K562 (cell line): ENCODE measurements at regions not wholly inside any gene's neighbourhood (a gene's known extent, or its start where the extent isn't known, plus 50 kb on each side); places are given as distances from the start of the nearest gene placed in this dataset.

ENCODE experiments used
- CBFA2T3 ChIP-seq: fragments of 450-650 bp; IDR thresholded peaks from 2 replicates; pipeline ENCODE4 v1.6.1; 2017
- L3MBTL2 ChIP-seq: fragments of 450-650 bp; IDR thresholded peaks from 2 replicates; pipeline ENCODE4 v1.6.1; 2016; ENCODE audit warnings: mild to moderate bottlenecking, moderate library complexity
- NR2F6 ChIP-seq: fragments of 450-650 bp; formaldehyde crosslinking; IDR thresholded peaks from 2 replicates; pipeline ENCODE4 v1.4.0; 2020; ENCODE audit warnings: mild to moderate bottlenecking
- POLR2G ChIP-seq: fragments of 200-400 bp; formaldehyde crosslinking; IDR thresholded peaks from 2 replicates; pipeline ENCODE4 v1.6.1; 2017; ENCODE audit warnings: low read depth, mild to moderate bottlenecking, antibody characterized with exemption, low read length, moderate library complexity
- RCOR1 ChIP-seq, 2 experiments: IDR thresholded peaks; 2 replicates each; pipeline ENCODE4 v1.6.1; 2012; ENCODE audit warnings: low read depth in 2 of 2, low read length in 2 of 2, borderline replicate concordance in 1 of 2, improper control_type of control experiment in 1 of 2
- SMAD4 ChIP-seq: fragments of 250-450 bp; sonication (Bioruptor Pico); conservative IDR thresholded peaks from 2 replicates; pipeline ENCODE4 v1.8.0; 2021; ENCODE audit warnings: inconsistent platforms, mild to moderate bottlenecking, moderate library complexity
- SNAPC5 ChIP-seq: fragments of 250-450 bp; sonication (Bioruptor Pico); IDR thresholded peaks from 2 replicates; pipeline ENCODE4 v1.8.0; 2021; ENCODE audit warnings: moderate library complexity, mild to moderate bottlenecking, inconsistent platforms
- TBL1XR1 ChIP-seq, 2 experiments: IDR thresholded peaks; 2 replicates each; pipeline ENCODE4 v1.6.1; 2012; ENCODE audit warnings: improper control_type of control experiment in 2 of 2, low read length in 2 of 2, mild to moderate bottlenecking in 1 of 2
- TSHZ1 ChIP-seq: fragments of 250-450 bp; sonication (Bioruptor Pico); IDR thresholded peaks from 2 replicates; pipeline ENCODE4 v1.4.0; 2020; ENCODE audit warnings: mild to moderate bottlenecking, moderate library complexity
- ZFP36 ChIP-seq: fragments of 150-350 bp; IDR thresholded peaks from 2 replicates; pipeline ENCODE4 v1.6.1; 2018; ENCODE audit warnings: low read length, low read depth; ENCODE audit not compliant: partially characterized antibody
- ZNF75A ChIP-seq: fragments of 450-650 bp; formaldehyde crosslinking; IDR thresholded peaks from 2 replicates; pipeline ENCODE4 v1.4.0; 2020; ENCODE audit warnings: mild to moderate bottlenecking

- TF ChIP-seq POLR2G: 0 out of 2 replicates have a peak, but pooled peaks have one; percentile 14
- TF ChIP-seq TSHZ1: 0 out of 2 replicates have a peak, but pooled peaks have one; percentile 24
- peak in 1 of 2 experiments; percentile 50; a peak in 1 of 4 replicates for TF ChIP-seq RCOR1 (IDR thresholded peaks at IDR 0.05; ENCODE audit: borderline replicate concordance in 1 of 2, low read depth in 2 of 2, low read length in 2 of 2)
- peak; percentile 67; the same call in 1 of the 2 replicates for TF ChIP-seq L3MBTL2
- no peak for TF ChIP-seq SNAPC5
- peak; percentile 92 for TF ChIP-seq ZNF75A
- peak; percentile 16; the same call in 1 of the 2 replicates for TF ChIP-seq CBFA2T3
- TF ChIP-seq NR2F6 (CRISPR knock-in tag): no peak
- TF ChIP-seq TBL1XR1 (IDR thresholded peaks at IDR 0.05; ENCODE audit: low read length in 2 of 2): no peak
- peak; percentile 47; the same call in 1 of the 2 replicates for TF ChIP-seq SMAD4 (CRISPR knock-in tag)
- peak; percentile 19 for TF ChIP-seq ZFP36
These were observed 238.8 kb downstream of the OPA1 start (continued) for GRCh38 chr3:193831495-193832455.
